Osteoblast (primary cell): ENCODE measurements at regions not wholly inside any gene's neighbourhood (a gene's known extent, or its start where the extent isn't known, plus 50 kb on each side); places are given as distances from the start of the nearest gene placed in this dataset.
"Not testable (repeated sequence)": the region's sequence is repeated elsewhere in the genome, so short reads cannot be mapped to it uniquely, and the experiment has no call there.

Experiments used
- DNase-seq: peaks from one replicate; pipeline ENCODE4 v3.0.0; 2011; ENCODE audit warnings: low spot score, mixed read lengths; ENCODE audit not compliant: insufficient read length; ENCODE audit errors: missing footprints
- H2AFZ ChIP-seq: 2 replicates; pipeline ENCODE4 v1.6.0; 2011; ENCODE audit warnings: mild to moderate bottlenecking, low read length
- H3K27ac ChIP-seq: 2 replicates; pipeline ENCODE4 v1.5.1; 2011; ENCODE audit warnings: mild to moderate bottlenecking, low read depth, low read length, moderate library complexity
- H3K27me3 ChIP-seq: 2 replicates; pipeline ENCODE4 v1.6.0; 2012; ENCODE audit warnings: mild to moderate bottlenecking, control low read depth, inconsistent platforms, low read length, moderate library complexity; ENCODE audit not compliant: insufficient read depth
- H3K36me3 ChIP-seq: 2 replicates; pipeline ENCODE4 v1.5.1; 2011; ENCODE audit warnings: mild to moderate bottlenecking, low read length, control low read depth, moderate library complexity; ENCODE audit not compliant: insufficient read depth
- H3K4me1 ChIP-seq: 2 replicates; pipeline ENCODE4 v1.5.1; 2011; ENCODE audit warnings: mild to moderate bottlenecking, low read length, control low read depth, moderate library complexity; ENCODE audit not compliant: insufficient read depth
- H3K4me2 ChIP-seq: 2 replicates; pipeline ENCODE4 v1.6.0; 2011; ENCODE audit warnings: mild to moderate bottlenecking, low read length; ENCODE audit not compliant: insufficient read depth
- H3K4me3 ChIP-seq: fragments of 200-600 bp; sonication (generic); 3 replicates; pipeline ENCODE4 v1.5.1; 2012; ENCODE audit warnings: mild to moderate bottlenecking, low read length, inconsistent platforms; ENCODE audit not compliant: insufficient read depth
- H3K79me2 ChIP-seq: 2 replicates; pipeline ENCODE4 v1.6.0; 2012; ENCODE audit warnings: mild to moderate bottlenecking, low read length, control low read depth, inconsistent platforms; ENCODE audit not compliant: insufficient read depth
- H3K9me3 ChIP-seq: 2 replicates; pipeline ENCODE4 v1.5.1; 2011; ENCODE audit warnings: low read depth, low read length, control low read depth
- H4K20me1 ChIP-seq: 2 replicates; pipeline ENCODE4 v1.6.0; 2012; ENCODE audit warnings: mild to moderate bottlenecking, low read length, control low read depth; ENCODE audit not compliant: insufficient read depth
- TF ChIP-seq, protein P1 (sequence below): IDR thresholded peaks from 2 replicates; pipeline ENCODE4 v1.5.1; 2011; ENCODE audit warnings: mild to moderate bottlenecking, low read depth, low read length, moderate library complexity; ENCODE audit errors: extremely low read depth

DNA sequence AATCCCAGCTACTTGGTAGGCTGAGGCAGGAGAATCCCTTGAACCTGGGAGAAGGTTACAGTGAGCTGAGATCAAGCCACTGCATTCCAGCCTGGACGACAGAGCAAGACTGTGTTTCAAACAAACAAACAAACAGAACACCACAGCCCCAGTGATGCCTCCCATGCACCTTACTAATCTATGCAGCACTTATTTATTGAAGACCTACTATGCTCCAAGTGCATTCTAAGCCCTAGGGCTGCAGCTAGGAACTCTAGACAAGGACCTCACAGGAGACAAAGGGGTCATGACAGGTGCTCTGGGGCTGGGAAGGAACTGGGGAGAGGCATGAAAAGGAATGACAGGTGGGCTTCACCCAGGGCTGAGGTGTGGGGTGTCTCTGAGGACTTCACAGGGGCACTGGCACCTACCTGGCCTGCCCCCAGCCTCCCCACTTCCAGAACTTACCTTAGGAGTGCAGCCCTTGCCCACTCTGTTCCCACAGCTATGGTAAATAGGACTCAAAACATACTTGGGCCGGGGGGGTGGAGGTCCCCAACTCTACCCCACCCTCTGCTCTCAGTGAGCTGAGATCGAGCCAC is 69.4 kb downstream of the C9orf50 start:
- Histone ChIP-seq H3K9me3 (no peaks in the 10 kb centered on the region), H3K4me3 (no peak overlapping the region), H3K36me3 (no peaks in the 10 kb centered on the region), H3K4me1 (peaks cover 14% of the 10 kb centered on the region), H3K79me2 (no peaks in the 10 kb centered on the region), H4K20me1 (no peaks in the 10 kb centered on the region), H2AFZ (no peak overlapping the region), H3K27ac (no peak overlapping the region), H3K27me3 (no peaks in the 10 kb centered on the region), H3K4me2 (no peak overlapping the region)
- TF ChIP-seq, protein P1, sequence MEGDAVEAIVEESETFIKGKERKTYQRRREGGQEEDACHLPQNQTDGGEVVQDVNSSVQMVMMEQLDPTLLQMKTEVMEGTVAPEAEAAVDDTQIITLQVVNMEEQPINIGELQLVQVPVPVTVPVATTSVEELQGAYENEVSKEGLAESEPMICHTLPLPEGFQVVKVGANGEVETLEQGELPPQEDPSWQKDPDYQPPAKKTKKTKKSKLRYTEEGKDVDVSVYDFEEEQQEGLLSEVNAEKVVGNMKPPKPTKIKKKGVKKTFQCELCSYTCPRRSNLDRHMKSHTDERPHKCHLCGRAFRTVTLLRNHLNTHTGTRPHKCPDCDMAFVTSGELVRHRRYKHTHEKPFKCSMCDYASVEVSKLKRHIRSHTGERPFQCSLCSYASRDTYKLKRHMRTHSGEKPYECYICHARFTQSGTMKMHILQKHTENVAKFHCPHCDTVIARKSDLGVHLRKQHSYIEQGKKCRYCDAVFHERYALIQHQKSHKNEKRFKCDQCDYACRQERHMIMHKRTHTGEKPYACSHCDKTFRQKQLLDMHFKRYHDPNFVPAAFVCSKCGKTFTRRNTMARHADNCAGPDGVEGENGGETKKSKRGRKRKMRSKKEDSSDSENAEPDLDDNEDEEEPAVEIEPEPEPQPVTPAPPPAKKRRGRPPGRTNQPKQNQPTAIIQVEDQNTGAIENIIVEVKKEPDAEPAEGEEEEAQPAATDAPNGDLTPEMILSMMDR: no peak
- DNase-seq: no peak

GRCh38 chr9:129550977-129551376 is 69.9 kb downstream of the C9orf50 start:
- peaks cover 14% of the 10 kb centered on the region for H3K4me1 ChIP-seq
- not testable (repeated sequence) for H3K36me3 ChIP-seq, H3K79me2 ChIP-seq, H3K27me3 ChIP-seq, H2AFZ ChIP-seq, DNase-seq, H3K4me3 ChIP-seq, H4K20me1 ChIP-seq, H3K27ac ChIP-seq, H3K9me3 ChIP-seq
- H3K4me2 ChIP-seq: peak overlapping the region; percentile 77

- peak; percentile 95 for DNase-seq
- peak overlapping the region; percentile 36 for H3K27ac ChIP-seq
Measured at GRCh38 chr9:129550199-129550839, 70.6 kb downstream of the C9orf50 start.

DNA sequence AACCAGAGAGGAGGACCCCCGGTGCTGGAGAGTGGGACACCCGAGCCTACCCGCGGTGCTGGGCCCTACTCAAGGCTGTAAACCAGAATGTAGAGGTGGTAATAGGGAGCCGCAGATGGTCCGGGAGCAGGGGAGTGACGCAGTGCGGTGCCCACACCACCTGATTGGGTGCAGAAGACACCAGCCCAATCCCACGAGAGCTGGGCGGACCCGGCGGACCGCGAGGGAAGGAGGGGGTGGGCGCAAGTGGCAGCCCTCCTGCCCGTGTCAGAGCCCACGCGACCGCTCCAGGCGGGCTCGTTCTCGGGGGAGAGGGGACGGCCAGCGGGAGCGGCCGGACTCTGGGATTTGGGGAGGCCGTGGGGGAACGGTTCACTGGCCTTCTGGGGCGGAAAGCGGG is 71.2 kb downstream of the C9orf50 start:
- Histone ChIP-seq H3K9me3 (no peaks in the 10 kb centered on the region), H3K4me1 (peaks cover 21% of the 10 kb centered on the region), H3K27ac (peak overlapping the region; percentile 53), H3K36me3 (no peaks in the 10 kb centered on the region), H4K20me1 (no peaks in the 10 kb centered on the region), H3K79me2 (no peaks in the 10 kb centered on the region), H3K4me3 (peak overlapping the region; percentile 71), H3K27me3 (no peaks in the 10 kb centered on the region), H3K4me2 (peak overlapping the region; percentile 77), H2AFZ (peak overlapping the region; percentile 59)
- TF ChIP-seq, protein P1: no peak
- DNase-seq: no peak

More at GRCh38 chr9:129550199-129550839, 70.6 kb downstream of the C9orf50 start:
- TF ChIP-seq, protein P1: no peak
- Histone ChIP-seq H3K79me2 (no peaks in the 10 kb centered on the region), H3K4me1 (peaks cover 15% of the 10 kb centered on the region), H3K36me3 (no peaks in the 10 kb centered on the region), H2AFZ (peak overlapping the region; percentile 76), H3K9me3 (no peaks in the 10 kb centered on the region), H3K4me2 (peak overlapping the region; percentile 77), H3K27me3 (no peaks in the 10 kb centered on the region), H4K20me1 (no peaks in the 10 kb centered on the region), H3K4me3 (peak overlapping the region; percentile 71)
